Sigmoid colon (tissue), 4 donors: ENCODE measurements at regions not wholly inside any gene's neighbourhood (a gene's known extent, or its start where the extent isn't known, plus 50 kb on each side); places are given as distances from the start of the nearest gene placed in this dataset.

Experiments
- EP300 ChIP-seq, 4 donors: sonication (generic); formaldehyde crosslinking; IDR thresholded peaks; one replicate each; pipeline ENCODE4 v1.6.1; 2017; ENCODE audit warnings: antibody characterized with exemption in 4 of 4
- POLR2A ChIP-seq, 2 donors: fragments of 450-650 bp; IDR thresholded peaks; one replicate each; pipeline ENCODE4 v1.6.1; 2016; ENCODE audit warnings: antibody characterized with exemption in 2 of 2, mild to moderate bottlenecking in 2 of 2, moderate library complexity in 2 of 2
- POLR2AphosphoS5 ChIP-seq, 4 donors: sonication (generic); formaldehyde crosslinking; IDR thresholded peaks; one replicate each; pipeline ENCODE4 v1.6.1; 2017; ENCODE audit warnings: antibody characterized with exemption in 4 of 4
- TF ChIP-seq, protein P1 (sequence below), 4 experiments: fragments of 450-650 bp in 3 of 4; fragments of 200-600 bp in 1 of 4; IDR thresholded peaks; one replicate each; pipeline ENCODE4 v1.5.1; 2016 to 2019; ENCODE audit warnings: antibody characterized with exemption in 4 of 4, mild to moderate bottlenecking in 3 of 4, moderate library complexity in 2 of 4

DNA sequence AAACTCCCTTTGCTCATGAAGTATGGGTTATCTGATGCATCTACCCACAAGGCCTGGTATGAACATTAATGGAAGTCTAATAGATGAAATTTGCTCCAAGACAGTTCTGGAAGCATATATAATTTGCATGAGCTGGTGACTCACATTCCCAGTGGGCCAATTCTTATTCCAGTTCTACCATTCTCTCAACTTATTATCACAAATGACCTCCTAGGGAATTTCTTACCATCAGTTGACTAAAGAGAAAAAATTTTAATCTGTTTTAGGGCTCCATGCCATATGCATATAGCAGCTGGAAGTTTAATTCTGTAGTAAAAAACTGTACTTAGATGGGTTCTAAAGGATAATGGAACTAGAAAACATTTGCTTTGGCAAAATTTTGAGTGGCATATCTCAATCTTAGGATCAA is 165.2 kb upstream of the COL3A1 start:
- TF ChIP-seq, protein P1, sequence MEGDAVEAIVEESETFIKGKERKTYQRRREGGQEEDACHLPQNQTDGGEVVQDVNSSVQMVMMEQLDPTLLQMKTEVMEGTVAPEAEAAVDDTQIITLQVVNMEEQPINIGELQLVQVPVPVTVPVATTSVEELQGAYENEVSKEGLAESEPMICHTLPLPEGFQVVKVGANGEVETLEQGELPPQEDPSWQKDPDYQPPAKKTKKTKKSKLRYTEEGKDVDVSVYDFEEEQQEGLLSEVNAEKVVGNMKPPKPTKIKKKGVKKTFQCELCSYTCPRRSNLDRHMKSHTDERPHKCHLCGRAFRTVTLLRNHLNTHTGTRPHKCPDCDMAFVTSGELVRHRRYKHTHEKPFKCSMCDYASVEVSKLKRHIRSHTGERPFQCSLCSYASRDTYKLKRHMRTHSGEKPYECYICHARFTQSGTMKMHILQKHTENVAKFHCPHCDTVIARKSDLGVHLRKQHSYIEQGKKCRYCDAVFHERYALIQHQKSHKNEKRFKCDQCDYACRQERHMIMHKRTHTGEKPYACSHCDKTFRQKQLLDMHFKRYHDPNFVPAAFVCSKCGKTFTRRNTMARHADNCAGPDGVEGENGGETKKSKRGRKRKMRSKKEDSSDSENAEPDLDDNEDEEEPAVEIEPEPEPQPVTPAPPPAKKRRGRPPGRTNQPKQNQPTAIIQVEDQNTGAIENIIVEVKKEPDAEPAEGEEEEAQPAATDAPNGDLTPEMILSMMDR (IDR thresholded peaks at IDR 0.05), result no peak
- TF ChIP-seq POLR2AphosphoS5 (IDR thresholded peaks at IDR 0.05) (no peak), POLR2A (IDR thresholded peaks at IDR 0.05) (no peak), EP300 (IDR thresholded peaks at IDR 0.05) (no peak)
